Osteoblast (primary cell): ENCODE measurements at regions not wholly inside any gene's neighbourhood (a gene's known extent, or its start where the extent isn't known, plus 50 kb on each side); places are given as distances from the start of the nearest gene placed in this dataset.

ENCODE experiments used
- DNase-seq: peaks from one replicate; pipeline ENCODE4 v3.0.0; 2011; ENCODE audit warnings: low spot score, mixed read lengths; ENCODE audit not compliant: insufficient read length; ENCODE audit errors: missing footprints
- H2AFZ ChIP-seq: 2 replicates; pipeline ENCODE4 v1.6.0; 2011; ENCODE audit warnings: mild to moderate bottlenecking, low read length
- H3K27ac ChIP-seq: 2 replicates; pipeline ENCODE4 v1.5.1; 2011; ENCODE audit warnings: mild to moderate bottlenecking, low read depth, low read length, moderate library complexity
- H3K27me3 ChIP-seq: 2 replicates; pipeline ENCODE4 v1.6.0; 2012; ENCODE audit warnings: mild to moderate bottlenecking, control low read depth, inconsistent platforms, low read length, moderate library complexity; ENCODE audit not compliant: insufficient read depth
- H3K36me3 ChIP-seq: 2 replicates; pipeline ENCODE4 v1.5.1; 2011; ENCODE audit warnings: mild to moderate bottlenecking, low read length, control low read depth, moderate library complexity; ENCODE audit not compliant: insufficient read depth
- H3K4me1 ChIP-seq: 2 replicates; pipeline ENCODE4 v1.5.1; 2011; ENCODE audit warnings: mild to moderate bottlenecking, low read length, control low read depth, moderate library complexity; ENCODE audit not compliant: insufficient read depth
- H3K4me2 ChIP-seq: 2 replicates; pipeline ENCODE4 v1.6.0; 2011; ENCODE audit warnings: mild to moderate bottlenecking, low read length; ENCODE audit not compliant: insufficient read depth
- H3K4me3 ChIP-seq: fragments of 200-600 bp; sonication (generic); 3 replicates; pipeline ENCODE4 v1.5.1; 2012; ENCODE audit warnings: mild to moderate bottlenecking, low read length, inconsistent platforms; ENCODE audit not compliant: insufficient read depth
- H3K79me2 ChIP-seq: 2 replicates; pipeline ENCODE4 v1.6.0; 2012; ENCODE audit warnings: mild to moderate bottlenecking, low read length, control low read depth, inconsistent platforms; ENCODE audit not compliant: insufficient read depth
- H3K9me3 ChIP-seq: 2 replicates; pipeline ENCODE4 v1.5.1; 2011; ENCODE audit warnings: low read depth, low read length, control low read depth
- H4K20me1 ChIP-seq: 2 replicates; pipeline ENCODE4 v1.6.0; 2012; ENCODE audit warnings: mild to moderate bottlenecking, low read length, control low read depth; ENCODE audit not compliant: insufficient read depth
- CTCF ChIP-seq: IDR thresholded peaks from 2 replicates; pipeline ENCODE4 v1.5.1; 2011; ENCODE audit warnings: mild to moderate bottlenecking, low read depth, low read length, moderate library complexity; ENCODE audit errors: extremely low read depth

DNA sequence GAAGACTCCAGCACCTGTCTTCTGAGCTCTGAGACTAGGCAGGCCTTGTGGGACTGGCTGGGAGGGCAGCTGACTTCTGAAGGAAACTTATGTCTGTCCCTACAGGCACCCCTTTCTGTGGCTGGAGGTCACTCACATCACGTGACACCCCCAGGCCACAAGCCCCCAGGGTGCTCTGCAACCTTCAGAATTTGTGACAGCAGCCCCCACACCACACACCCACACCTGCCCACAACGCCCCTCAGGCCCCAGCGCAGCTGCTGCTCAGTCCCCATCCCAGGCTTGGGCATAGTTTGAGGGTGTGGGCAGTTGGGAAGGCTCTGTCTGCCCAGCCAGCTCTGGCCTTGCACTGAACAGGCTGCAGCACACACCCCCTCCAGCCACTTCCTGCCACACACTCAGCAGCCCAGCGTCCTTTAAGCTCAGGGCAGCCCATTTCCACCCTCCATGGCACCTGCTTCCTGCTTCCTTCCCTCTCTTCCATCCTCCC lies 80.0 kb upstream of the UNC5B start:
- Histone ChIP-seq H3K4me1 (no peaks in the 10 kb centered on the region), H3K4me3 (no peak overlapping the region), H4K20me1 (no peaks in the 10 kb centered on the region), H3K4me2 (no peak overlapping the region), H3K27me3 (peaks cover 26% of the 10 kb centered on the region), H3K27ac (no peak overlapping the region), H2AFZ (no peak overlapping the region), H3K9me3 (no peaks in the 10 kb centered on the region), H3K36me3 (no peaks in the 10 kb centered on the region), H3K79me2 (no peaks in the 10 kb centered on the region)
- no peak for DNase-seq
- TF ChIP-seq CTCF = no peak

- H3K9me3 ChIP-seq = no peaks in the 10 kb centered on the region
- no peak for DNase-seq
- H3K27ac ChIP-seq = no peak overlapping the region
- H3K4me1 ChIP-seq = no peaks in the 10 kb centered on the region
- no peak for TF ChIP-seq CTCF
- no peak overlapping the region for H3K4me2 ChIP-seq
- no peak overlapping the region for H3K4me3 ChIP-seq
- H2AFZ ChIP-seq = no peak overlapping the region
- peaks cover 31% of the 10 kb centered on the region for H3K27me3 ChIP-seq
- H4K20me1 ChIP-seq = no peaks in the 10 kb centered on the region
- no peaks in the 10 kb centered on the region for H3K79me2 ChIP-seq
- no peaks in the 10 kb centered on the region for H3K36me3 ChIP-seq
Observed at GRCh38 chr10:71133710-71134686, 78.4 kb upstream of the UNC5B start.

DNA sequence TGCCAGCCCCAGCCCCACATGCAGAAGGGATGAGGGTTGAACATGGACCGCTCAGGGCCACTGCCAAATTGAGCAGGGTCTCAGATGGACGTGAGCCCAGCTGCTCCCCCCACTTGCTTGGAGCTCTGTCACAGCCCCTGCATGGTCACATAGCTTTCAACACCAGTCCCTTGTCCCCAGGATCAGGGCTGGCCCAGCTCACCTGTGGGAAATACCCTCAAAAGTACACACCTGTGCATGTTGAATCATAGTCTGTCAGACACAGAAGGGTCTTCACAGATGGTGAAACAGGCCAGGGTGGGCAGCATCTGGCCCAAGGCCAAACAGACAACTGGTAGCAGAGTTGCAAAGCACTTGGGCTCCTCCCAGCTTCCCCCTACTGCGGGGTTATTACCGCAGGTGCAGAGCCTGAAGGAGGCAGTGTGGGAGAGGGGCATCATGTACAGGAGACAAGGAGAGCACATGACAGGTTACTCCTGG lies 77.6 kb upstream of the UNC5B start:
- H2AFZ ChIP-seq = no peak overlapping the region
- no peak overlapping the region for H3K27ac ChIP-seq
- H4K20me1 ChIP-seq = no peaks in the 10 kb centered on the region
- no peak for TF ChIP-seq CTCF
- H3K79me2 ChIP-seq = no peaks in the 10 kb centered on the region
- no peak overlapping the region for H3K4me2 ChIP-seq
- no peak for DNase-seq
- H3K4me3 ChIP-seq = no peak overlapping the region
- peaks cover 36% of the 10 kb centered on the region for H3K27me3 ChIP-seq
- no peaks in the 10 kb centered on the region for H3K36me3 ChIP-seq
- no peaks in the 10 kb centered on the region for H3K9me3 ChIP-seq
- H3K4me1 ChIP-seq = no peaks in the 10 kb centered on the region

- no peak for DNase-seq
Observed at GRCh38 chr10:71135236-71135635, 77.1 kb upstream of the UNC5B start.

More at GRCh38 chr10:71135236-71135635, 77.1 kb upstream of the UNC5B start:
- TF ChIP-seq CTCF = no peak
- Histone ChIP-seq H3K4me2 (no peak overlapping the region), H3K27me3 (peaks cover 40% of the 10 kb centered on the region), H4K20me1 (no peaks in the 10 kb centered on the region), H3K36me3 (no peaks in the 10 kb centered on the region), H3K4me3 (no peak overlapping the region), H3K79me2 (no peaks in the 10 kb centered on the region), H3K4me1 (no peaks in the 10 kb centered on the region), H2AFZ (no peak overlapping the region), H3K27ac (no peak overlapping the region), H3K9me3 (no peaks in the 10 kb centered on the region)
